H1 (cell line): ENCODE measurements at regions not wholly inside any gene's neighbourhood (a gene's known extent, or its start where the extent isn't known, plus 50 kb on each side); places are given as distances from the start of the nearest gene placed in this dataset.

Source experiments
- CTCF ChIA-PET: fragments of 300-600 bp; sonication (Branson Sonifier 250); formaldehyde crosslinking; loops from one replicate; lab custom pipeline; 2021; ENCODE audit not compliant: partially characterized antibody; lab: Charles Lee
- POLR2A ChIA-PET: fragments of 300-600 bp; sonication (Branson Sonifier 250); formaldehyde crosslinking; loops from one replicate; lab custom pipeline; 2021; ENCODE audit warnings: inconsistent platforms; ENCODE audit not compliant: partially characterized antibody; lab: Charles Lee
- DNase-seq, 2 experiments: peaks; one replicate each; pipeline versions ENCODE4 v3.0.0 to v3.0.0-alpha.2; 2010 to 2022; ENCODE audit warnings: low spot score in 2 of 2, low read depth in 1 of 2, mixed read lengths in 1 of 2
- FAIRE-seq: peaks from 2 replicates; lab custom pipeline; 2011; peaks lifted over from hg19 to GRCh38; lab: Jason Lieb, UNC
- H2AFZ ChIP-seq: 2 replicates; pipeline ENCODE4 v1.8.1; 2012; ENCODE audit warnings: low read length, inconsistent platforms
- H2AK5ac ChIP-seq: 2 replicates; pipeline ENCODE4 v1.6.1; 2013; ENCODE audit warnings: low read depth, low read length
- H2BK120ac ChIP-seq: replicated peaks from 2 replicates; pipeline ENCODE3; 2013; ENCODE audit warnings: low read depth, low read length, inconsistent platforms
- H2BK12ac ChIP-seq: 2 replicates; pipeline ENCODE4 v1.6.1; 2013; ENCODE audit warnings: low read depth, low read length
- H2BK15ac ChIP-seq: 2 replicates; pipeline ENCODE4 v1.6.1; 2013; ENCODE audit warnings: low read length
- H2BK20ac ChIP-seq: 2 replicates; pipeline ENCODE4 v1.6.1; 2013; ENCODE audit warnings: low read length
- H2BK5ac ChIP-seq: 2 replicates; pipeline ENCODE4 v1.6.1; 2013; ENCODE audit warnings: low read depth, low read length
- H3K14ac ChIP-seq: 2 replicates; pipeline ENCODE4 v1.6.1; 2013; ENCODE audit warnings: inconsistent platforms; ENCODE audit not compliant: insufficient read length
- H3K18ac ChIP-seq: 2 replicates; pipeline ENCODE4 v1.6.1; 2013; ENCODE audit warnings: low read length; ENCODE audit errors: extremely low read depth
- H3K23ac ChIP-seq: 2 replicates; pipeline ENCODE4 v1.6.1; 2013; ENCODE audit warnings: inconsistent platforms; ENCODE audit not compliant: insufficient read length
- H3K23me2 ChIP-seq: 2 replicates; pipeline ENCODE4 v1.6.1; 2013; ENCODE audit warnings: low read depth, low read length
- H3K27ac ChIP-seq: 2 replicates; pipeline ENCODE4 v1.6.1; 2011; ENCODE audit warnings: low read depth, low read length, inconsistent platforms
- H3K27me3 ChIP-seq, 4 experiments: replicated peaks in 1 of 4; 1 replicate in 1 of 4; 2 replicates in 3 of 4; pipeline versions ENCODE4 v1.6.1 to v1.8.1; 2011 to 2013; ENCODE audit warnings: low read length in 3 of 4, mild to moderate bottlenecking in 3 of 4, inconsistent platforms in 2 of 4, mixed read lengths in 2 of 4, moderate library complexity in 1 of 4; ENCODE audit not compliant: control insufficient read depth in 3 of 4, insufficient read depth in 3 of 4; ENCODE audit errors: extremely low read depth in 1 of 4
- H3K36me3 ChIP-seq, 4 experiments: 2 replicates each; pipeline versions ENCODE4 v1.6.1 to v1.8.1; 2011 to 2013; ENCODE audit warnings: mild to moderate bottlenecking in 4 of 4, low read length in 3 of 4, moderate library complexity in 2 of 4, control low read depth in 1 of 4, inconsistent platforms in 1 of 4; ENCODE audit not compliant: insufficient read depth in 4 of 4, control insufficient read depth in 2 of 4
- H3K4ac ChIP-seq: replicated peaks from 2 replicates; pipeline ENCODE3; 2013; ENCODE audit warnings: low read length, low read depth, mixed read lengths, inconsistent platforms; ENCODE audit not compliant: insufficient read length
- H3K4me1 ChIP-seq, 4 experiments: replicated peaks in 1 of 4; 1 replicate in 1 of 4; 2 replicates in 3 of 4; pipeline versions ENCODE4 v1.6.1 to v1.8.1; 2011 to 2013; ENCODE audit warnings: low read length in 3 of 4, inconsistent platforms in 2 of 4, mixed read lengths in 1 of 4; ENCODE audit not compliant: insufficient read depth in 4 of 4, control insufficient read depth in 3 of 4
- H3K4me2 ChIP-seq, 2 experiments: 2 replicates each; pipeline versions ENCODE4 v1.6.1 to v1.8.1; 2011 to 2013; ENCODE audit warnings: low read depth in 2 of 2, low read length in 2 of 2, control low read depth in 1 of 2, inconsistent platforms in 1 of 2, mild to moderate bottlenecking in 1 of 2; ENCODE audit not compliant: insufficient read depth in 1 of 2
- H3K4me3 ChIP-seq, 4 experiments: fragments of 200-600, 300-600 bp in 1 of 4; sonication (generic), shearing (Covaris generic), sonication (Bioruptor Twin) in 1 of 4; 2 replicates each; pipeline versions ENCODE4 v1.5.1 to v1.8.1; 2011 to 2016; ENCODE audit warnings: low read length in 4 of 4, low read depth in 3 of 4, control low read depth in 2 of 4, inconsistent platforms in 2 of 4, mild to moderate bottlenecking in 2 of 4, mixed read lengths in 1 of 4, moderate library complexity in 1 of 4; ENCODE audit not compliant: insufficient read depth in 2 of 4; ENCODE audit errors: extremely low read depth in 1 of 4
- H3K56ac ChIP-seq: replicated peaks from 2 replicates; pipeline ENCODE3; 2013; ENCODE audit warnings: low read depth, mild to moderate bottlenecking, mixed read lengths, low read length, inconsistent platforms; ENCODE audit not compliant: insufficient read length
- H3K79me1 ChIP-seq: 2 replicates; pipeline ENCODE4 v1.6.1; 2013; ENCODE audit warnings: low read depth, low read length, control low read depth
- H3K79me2 ChIP-seq, 2 experiments: 2 replicates each; pipeline versions ENCODE4 v1.6.1 to v1.8.1; 2012 to 2013; ENCODE audit warnings: low read length in 2 of 2, mild to moderate bottlenecking in 2 of 2, inconsistent platforms in 1 of 2; ENCODE audit not compliant: insufficient read depth in 2 of 2, control insufficient read depth in 1 of 2
- H3K9ac ChIP-seq, 4 experiments: replicated peaks in 1 of 4; 1 replicate in 1 of 4; 2 replicates in 3 of 4; pipeline versions ENCODE4 v1.6.1 to v1.8.1; 2011 to 2013; ENCODE audit warnings: low read depth in 3 of 4, low read length in 3 of 4, control low read depth in 2 of 4, mild to moderate bottlenecking in 2 of 4, moderate library complexity in 2 of 4, inconsistent platforms in 1 of 4; ENCODE audit errors: extremely low read depth in 1 of 4
- H3K9me3 ChIP-seq, 2 experiments: 2 replicates each; pipeline versions ENCODE4 v1.6.1 to v1.8.1; 2012 to 2013; ENCODE audit warnings: mild to moderate bottlenecking in 2 of 2, moderate library complexity in 2 of 2, control low read depth in 1 of 2, inconsistent platforms in 1 of 2, low read depth in 1 of 2, low read length in 1 of 2, mixed read lengths in 1 of 2; ENCODE audit not compliant: insufficient read depth in 2 of 2
- H4K20me1 ChIP-seq, 2 experiments: replicated peaks in 1 of 2; 2 replicates each; pipeline versions ENCODE3 to v1.8.1; 2011 to 2013; ENCODE audit warnings: inconsistent platforms in 2 of 2, low read length in 2 of 2, mild to moderate bottlenecking in 1 of 2; ENCODE audit not compliant: insufficient read depth in 2 of 2, control insufficient read depth in 1 of 2
- H4K5ac ChIP-seq: 2 replicates; pipeline ENCODE4 v1.6.1; 2013; ENCODE audit warnings: low read length, low read depth, mixed read lengths, inconsistent platforms; ENCODE audit not compliant: insufficient read length
- H4K8ac ChIP-seq: 2 replicates; pipeline ENCODE4 v1.8.0; 2013; ENCODE audit warnings: mild to moderate bottlenecking, moderate library complexity, low read length, inconsistent platforms; ENCODE audit not compliant: insufficient read depth; ENCODE audit errors: extremely low read depth
- H4K91ac ChIP-seq: replicated peaks from 2 replicates; pipeline ENCODE3; 2013; ENCODE audit warnings: low read length, mixed read lengths, inconsistent platforms; ENCODE audit not compliant: insufficient read length
- BACH1 ChIP-seq: IDR thresholded peaks from 2 replicates; pipeline ENCODE4 v1.6.1; 2012; ENCODE audit warnings: low read length, improper control_type of control experiment
- BRCA1 ChIP-seq: IDR thresholded peaks from 2 replicates; pipeline ENCODE4 v1.6.1; 2012; ENCODE audit warnings: low read depth, low read length, improper control_type of control experiment
- CBX5 ChIP-seq: fragments of 300-800, 300-1000 bp; sonication (generic); IDR thresholded peaks from 2 replicates; pipeline ENCODE4 v1.7.1; 2016; ENCODE audit warnings: antibody characterized with exemption, low read length, low read depth
- CEBPB ChIP-seq: IDR thresholded peaks from 2 replicates; pipeline ENCODE4 v1.6.1; 2012; ENCODE audit warnings: low read depth, low read length
- EGR1 ChIP-seq: IDR thresholded peaks from 2 replicates; pipeline ENCODE4 v1.6.1; 2011; ENCODE audit warnings: low read depth, low read length, borderline replicate concordance
- FOSL1 ChIP-seq: IDR thresholded peaks from 2 replicates; pipeline ENCODE4 v1.6.1; 2011; ENCODE audit warnings: mild to moderate bottlenecking, low read depth, low read length, moderate library complexity; ENCODE audit not compliant: insufficient read depth
- GTF2F1 ChIP-seq: IDR thresholded peaks from 2 replicates; pipeline ENCODE4 v1.6.1; 2012; ENCODE audit warnings: low read depth, low read length, improper control_type of control experiment, borderline replicate concordance
- KDM5A ChIP-seq: fragments of 200-600 bp; IDR thresholded peaks from 2 replicates; pipeline ENCODE4 v1.7.1; 2012; ENCODE audit warnings: mild to moderate bottlenecking, low read length, inconsistent platforms, mixed read lengths
- MAFK ChIP-seq: IDR thresholded peaks from 2 replicates; pipeline ENCODE4 v1.6.1; 2012; ENCODE audit warnings: low read depth, mild to moderate bottlenecking, improper control_type of control experiment, low read length
- MAX ChIP-seq: IDR thresholded peaks from 2 replicates; pipeline ENCODE4 v1.6.1; 2012; ENCODE audit warnings: inconsistent platforms
- RXRA ChIP-seq: IDR thresholded peaks from 2 replicates; pipeline ENCODE4 v1.6.1; 2011; ENCODE audit warnings: low read depth, mild to moderate bottlenecking, low read length, moderate library complexity; ENCODE audit not compliant: insufficient read depth
- SIN3A ChIP-seq, 2 experiments: IDR thresholded peaks in 1 of 2; conservative IDR thresholded peaks in 1 of 2; 2 replicates each; pipeline ENCODE4 v1.6.1; 2011 to 2012; ENCODE audit warnings: low read length in 2 of 2, improper control_type of control experiment in 1 of 2, low read depth in 1 of 2, mild to moderate bottlenecking in 1 of 2
- SIRT6 ChIP-seq: IDR thresholded peaks from one replicate; pipeline ENCODE4 v1.7.1; 2012; ENCODE audit warnings: low read length, inconsistent platforms
- SRF ChIP-seq: IDR thresholded peaks from 2 replicates; pipeline ENCODE4 v1.6.1; 2011; ENCODE audit warnings: mild to moderate bottlenecking, low read depth, low read length, moderate library complexity
- TBP ChIP-seq: IDR thresholded peaks from 2 replicates; pipeline ENCODE4 v1.6.1; 2011; ENCODE audit warnings: low read depth, low read length, improper control_type of control experiment
- ZNF274 ChIP-seq: IDR thresholded peaks from 2 replicates; pipeline ENCODE4 v1.7.0; 2012; ENCODE audit warnings: low read length, borderline replicate concordance; ENCODE audit errors: extremely low read depth
- WGBS, 2 experiments: shearing (Covaris generic) in 1 of 2; methylation state at CpG; one replicate each; pipeline versions ENCODE4 v1.1.6 to v1.1.7; 2013 to 2015; ENCODE audit warnings: low lambda C conversion rate in 2 of 2, mixed read lengths in 2 of 2, inconsistent platforms in 1 of 2, low coverage in 1 of 2, missing lambda C conversion rate in 1 of 2; ENCODE audit not compliant: insufficient replicate concordance in 2 of 2, insufficient coverage in 1 of 2, insufficient read length in 1 of 2; ENCODE audit errors: extremely low coverage in 1 of 2, missing lambda C conversion rate in 1 of 2; 5-methylcytosine and 5-hydroxymethylcytosine counted together

GRCh38 chrX:44042116-44042515 lies 68.9 kb upstream of the NDP start:
- H3K4me2 ChIP-seq = no peak overlapping the region
- no peak overlapping the region for H3K27ac ChIP-seq
- no peaks in the 10 kb centered on the region for H3K27me3 ChIP-seq
- no peak overlapping the region for H2AK5ac ChIP-seq
- WGBS, 2 experiments = 75% methylated on average over 2 of the region's 2 CpGs; no CpG with 5 or more reads in 1 of the 2 experiments
- H4K5ac ChIP-seq = no peak overlapping the region
- H3K4me1 ChIP-seq = no peaks in the 10 kb centered on the region
- H2BK15ac ChIP-seq = no peak overlapping the region
- no peak overlapping the region for H4K91ac ChIP-seq
- DNase-seq = no peak
- H3K4ac ChIP-seq = no peak overlapping the region
- H3K36me3 ChIP-seq = no peaks in the 10 kb centered on the region
- no peaks in the 10 kb centered on the region for H3K9me3 ChIP-seq
- no peak overlapping the region for H2BK120ac ChIP-seq
- H3K79me1 ChIP-seq = no peaks in the 10 kb centered on the region
- H3K18ac ChIP-seq = no peak overlapping the region
- H3K23ac ChIP-seq = no peak overlapping the region
- no peaks in the 10 kb centered on the region for H3K23me2 ChIP-seq
- no peaks in the 10 kb centered on the region for H3K79me2 ChIP-seq
- H2BK5ac ChIP-seq = no peak overlapping the region
- no peak overlapping the region for H4K8ac ChIP-seq
- no peak overlapping the region for H3K9ac ChIP-seq
- H3K4me3 ChIP-seq = no peak overlapping the region
- H3K56ac ChIP-seq = no peak overlapping the region
- POLR2A ChIA-PET = no interaction called here
- CTCF ChIA-PET = interaction anchor here (0.7 kb wide), 1 partner anchor 61 kb away, joined by 3 read pairs; no protein-coding TSS in a partner anchor
- no peak overlapping the region for H2BK12ac ChIP-seq
- no peak for FAIRE-seq
- H3K14ac ChIP-seq = no peak overlapping the region
- no peak overlapping the region for H2BK20ac ChIP-seq
- no peaks in the 10 kb centered on the region for H4K20me1 ChIP-seq
- no peak overlapping the region for H2AFZ ChIP-seq
- TF ChIP-seq ZNF274 = no peak
- TF ChIP-seq BRCA1 = no peak
- TF ChIP-seq MAFK = no peak
- no peak for TF ChIP-seq FOSL1
- no peak for TF ChIP-seq BACH1
- no peak for TF ChIP-seq SIN3A (conservative IDR thresholded peaks at IDR 0.05 in 1 of 2, IDR thresholded peaks at IDR 0.05 in 1 of 2; ENCODE audit: low read depth in 1 of 2, low read length in 2 of 2)
- TF ChIP-seq MAX = no peak
- TF ChIP-seq KDM5A = no peak
- TF ChIP-seq TBP = no peak
- no peak for TF ChIP-seq CBX5
- TF ChIP-seq SRF = no peak
- no peak for TF ChIP-seq SIRT6
- no peak for TF ChIP-seq GTF2F1
- TF ChIP-seq RXRA = no peak
- no peak for TF ChIP-seq EGR1
- TF ChIP-seq CEBPB = no peak
